Panc1 (cell line): ENCODE measurements at regions not wholly inside any gene's neighbourhood (a gene's known extent, or its start where the extent isn't known, plus 50 kb on each side); places are given as distances from the start of the nearest gene placed in this dataset.

Experiments
- ATAC-seq: fragments of 200-7000 bp; cut with Tn5 transposase; 2 replicates; pipeline ENCODE4 v1.9.1; 2020; ENCODE audit warnings: mild to moderate bottlenecking, moderate library complexity
- BruUV-seq: library from RNA; stranded (reverse); fragments of 400-500 nt; replicated peaks from 2 replicates; lab custom pipeline; 2021; lab: Mats Ljungman, UMichigan
- CTCF ChIA-PET: fragments of 300-600 bp; sonication (Branson Sonifier 250); formaldehyde crosslinking; loops from one replicate; lab custom pipeline; 2022; ENCODE audit warnings: antibody characterized with exemption; lab: Charles Lee
- POLR2A ChIA-PET: fragments of 300-600 bp; sonication (Branson Sonifier 250); formaldehyde crosslinking; loops from one replicate; lab custom pipeline; 2022; ENCODE audit warnings: antibody characterized with exemption; lab: Charles Lee
- DNase-seq: peaks from one replicate; pipeline ENCODE4 v3.0.0-alpha.2; 2010; ENCODE audit warnings: low read depth, low spot score
- H3K27ac ChIP-seq: 2 replicates; pipeline ENCODE4 v1.5.1; 2011; ENCODE audit warnings: mild to moderate bottlenecking, low read length, inconsistent platforms
- H3K27me3 ChIP-seq: fragments of 200-500 bp; sonication (Bioruptor generic); 2 replicates; pipeline ENCODE4 v1.6.0; 2014; ENCODE audit warnings: low read length, inconsistent platforms; ENCODE audit not compliant: control insufficient read depth, insufficient read depth
- H3K36me3 ChIP-seq: fragments of 200-500 bp; sonication (Bioruptor generic); 2 replicates; pipeline ENCODE4 v1.5.1; 2014; ENCODE audit warnings: inconsistent platforms, mild to moderate bottlenecking, low read length, moderate library complexity; ENCODE audit not compliant: control insufficient read depth, insufficient read depth
- H3K4me1 ChIP-seq: 2 replicates; pipeline ENCODE4 v1.5.1; 2011; ENCODE audit warnings: inconsistent platforms, mild to moderate bottlenecking, low read length, moderate library complexity; ENCODE audit not compliant: control insufficient read depth, insufficient read depth
- H3K4me3 ChIP-seq, 2 experiments: 2 replicates each; pipeline ENCODE4 v1.5.1; 2011 to 2012; ENCODE audit warnings: low read depth in 2 of 2, low read length in 2 of 2, mild to moderate bottlenecking in 2 of 2, inconsistent platforms in 1 of 2, moderate library complexity in 1 of 2
- H3K9me3 ChIP-seq: fragments of 200-500 bp; sonication (Bioruptor generic); 2 replicates; pipeline ENCODE4 v1.5.1; 2014; ENCODE audit warnings: low read depth, mild to moderate bottlenecking, inconsistent platforms, low read length, moderate library complexity; ENCODE audit not compliant: control insufficient read depth, insufficient read depth
- CTCF ChIP-seq: fragments of 450-650 bp; IDR thresholded peaks from 2 replicates; pipeline ENCODE4 v1.5.1; 2017; ENCODE audit warnings: mild to moderate bottlenecking
- POLR2AphosphoS5 ChIP-seq: IDR thresholded peaks from 2 replicates; pipeline ENCODE4 v1.6.1; 2012; ENCODE audit warnings: mild to moderate bottlenecking, low read depth, low read length, moderate library complexity
- SIN3A ChIP-seq: IDR thresholded peaks from 2 replicates; pipeline ENCODE4 v1.6.1; 2012; ENCODE audit warnings: low read depth, mild to moderate bottlenecking, low read length, moderate library complexity, borderline replicate concordance; ENCODE audit not compliant: insufficient read depth
- TCF7L2 ChIP-seq: IDR thresholded peaks from 2 replicates; pipeline ENCODE4 v1.6.1; 2011; ENCODE audit warnings: mild to moderate bottlenecking, low read depth, low read length, inconsistent platforms
- in situ Hi-C: cut with HindIII; loops from 2 replicates; pipeline ENCODE4 v1.10.0; 2016; ENCODE audit warnings: low sequenced_read_pairs, low pct_unique_long_range_greater_than_20kb
- intact Hi-C: fragments of 100-400 bp; cut with micrococcal nuclease; formaldehyde crosslinking; loops from one replicate; pipeline ENCODE4 v1.10.0; 2022; ENCODE audit not compliant: unreplicated experiment
- TF ChIP-seq, protein P1 (sequence below), 2 experiments: IDR thresholded peaks; 2 replicates each; pipeline ENCODE4 v1.6.1; 2011 to 2012; ENCODE audit warnings: low read depth in 2 of 2, control low read depth in 1 of 2, low read length in 1 of 2, mild to moderate bottlenecking in 1 of 2, moderate library complexity in 1 of 2; ENCODE audit not compliant: insufficient read depth in 1 of 2

GRCh38 chr10:89147256-89147655 is 59.9 kb downstream of the CH25H start:
- H3K4me3 ChIP-seq, result no peak overlapping the region
- ChIA-PET CTCF (no interaction called here), POLR2A (no interaction called here)
- no peaks in the 10 kb centered on the region for H3K4me1 ChIP-seq
- no peaks in the 10 kb centered on the region for H3K36me3 ChIP-seq
- DNase-seq, result no peak
- no peak for TF ChIP-seq CTCF
- TF ChIP-seq, protein P1, sequence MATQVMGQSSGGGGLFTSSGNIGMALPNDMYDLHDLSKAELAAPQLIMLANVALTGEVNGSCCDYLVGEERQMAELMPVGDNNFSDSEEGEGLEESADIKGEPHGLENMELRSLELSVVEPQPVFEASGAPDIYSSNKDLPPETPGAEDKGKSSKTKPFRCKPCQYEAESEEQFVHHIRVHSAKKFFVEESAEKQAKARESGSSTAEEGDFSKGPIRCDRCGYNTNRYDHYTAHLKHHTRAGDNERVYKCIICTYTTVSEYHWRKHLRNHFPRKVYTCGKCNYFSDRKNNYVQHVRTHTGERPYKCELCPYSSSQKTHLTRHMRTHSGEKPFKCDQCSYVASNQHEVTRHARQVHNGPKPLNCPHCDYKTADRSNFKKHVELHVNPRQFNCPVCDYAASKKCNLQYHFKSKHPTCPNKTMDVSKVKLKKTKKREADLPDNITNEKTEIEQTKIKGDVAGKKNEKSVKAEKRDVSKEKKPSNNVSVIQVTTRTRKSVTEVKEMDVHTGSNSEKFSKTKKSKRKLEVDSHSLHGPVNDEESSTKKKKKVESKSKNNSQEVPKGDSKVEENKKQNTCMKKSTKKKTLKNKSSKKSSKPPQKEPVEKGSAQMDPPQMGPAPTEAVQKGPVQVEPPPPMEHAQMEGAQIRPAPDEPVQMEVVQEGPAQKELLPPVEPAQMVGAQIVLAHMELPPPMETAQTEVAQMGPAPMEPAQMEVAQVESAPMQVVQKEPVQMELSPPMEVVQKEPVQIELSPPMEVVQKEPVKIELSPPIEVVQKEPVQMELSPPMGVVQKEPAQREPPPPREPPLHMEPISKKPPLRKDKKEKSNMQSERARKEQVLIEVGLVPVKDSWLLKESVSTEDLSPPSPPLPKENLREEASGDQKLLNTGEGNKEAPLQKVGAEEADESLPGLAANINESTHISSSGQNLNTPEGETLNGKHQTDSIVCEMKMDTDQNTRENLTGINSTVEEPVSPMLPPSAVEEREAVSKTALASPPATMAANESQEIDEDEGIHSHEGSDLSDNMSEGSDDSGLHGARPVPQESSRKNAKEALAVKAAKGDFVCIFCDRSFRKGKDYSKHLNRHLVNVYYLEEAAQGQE (IDR thresholded peaks at IDR 0.05; ENCODE audit: insufficient read depth in 1 of 2, low read depth in 2 of 2, low read length in 1 of 2), result no peak
- TF ChIP-seq TCF7L2, result no peak
- TF ChIP-seq SIN3A, result no peak
- no peak for TF ChIP-seq POLR2AphosphoS5
- BruUV-seq, result no TSS peak
- ATAC-seq, result no peak
- in situ Hi-C loops (no loop called here), intact Hi-C loops (no loop called here)
- no peaks in the 10 kb centered on the region; the same call in 1 of the 2 replicates for H3K27me3 ChIP-seq
- H3K27ac ChIP-seq, result no peak overlapping the region
- H3K9me3 ChIP-seq, result no peaks in the 10 kb centered on the region

- no peak overlapping the region for H3K4me3 ChIP-seq
- ATAC-seq, result no peak
- H3K27ac ChIP-seq, result no peak overlapping the region
- BruUV-seq, result no TSS peak
- ChIA-PET CTCF (no interaction called here), POLR2A (no interaction called here)
- DNase-seq, result no peak
- no peaks in the 10 kb centered on the region for H3K4me1 ChIP-seq
- no peaks in the 10 kb centered on the region; the same call in 1 of the 2 replicates for H3K27me3 ChIP-seq
- in situ Hi-C loops (no loop called here), intact Hi-C loops (no loop called here)
- TF ChIP-seq CTCF (no peak), TCF7L2 (no peak)
- no peaks in the 10 kb centered on the region for H3K36me3 ChIP-seq
- H3K9me3 ChIP-seq, result no peaks in the 10 kb centered on the region
Observed at GRCh38 chr10:89144836-89145235, 62.3 kb downstream of the CH25H start.

DNA sequence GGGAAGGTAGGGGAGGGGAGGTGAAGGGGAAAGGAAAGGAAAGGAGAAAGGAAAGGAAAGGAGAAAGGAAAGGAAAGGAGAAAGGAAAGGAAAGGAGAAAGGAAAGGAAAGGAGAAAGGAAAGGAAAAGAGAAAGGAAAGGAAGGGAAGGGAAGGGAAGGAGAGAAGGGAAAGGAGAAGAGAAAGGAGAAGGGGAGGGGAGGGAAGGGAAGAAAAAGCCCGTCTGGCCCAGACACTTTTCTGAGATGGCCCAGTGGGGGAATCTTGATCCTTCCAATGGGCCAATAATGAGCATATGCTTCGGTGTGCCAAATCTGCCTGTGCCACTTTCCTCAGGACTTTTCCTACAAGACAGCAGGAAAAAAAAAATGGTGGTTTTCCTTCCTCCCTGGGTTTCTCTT is 64.5 kb downstream of the CH25H start:
- intact Hi-C loops (no loop called here), in situ Hi-C loops (no loop called here)
- TF ChIP-seq CTCF (no peak), SIN3A (no peak), POLR2AphosphoS5 (no peak), TCF7L2 (no peak)
- TF ChIP-seq, protein P1 (IDR thresholded peaks at IDR 0.05; ENCODE audit: insufficient read depth in 1 of 2, low read depth in 2 of 2, low read length in 1 of 2), result no peak
- DNase-seq (no peak), ATAC-seq (no peak)
- ChIA-PET CTCF (no interaction called here), POLR2A (no interaction called here)
- Histone ChIP-seq H3K4me3 (no peak overlapping the region), H3K27me3 (no peaks in the 10 kb centered on the region; the same call in 1 of the 2 replicates), H3K27ac (no peak overlapping the region), H3K36me3 (no peaks in the 10 kb centered on the region), H3K9me3 (no peaks in the 10 kb centered on the region), H3K4me1 (no peaks in the 10 kb centered on the region)
- BruUV-seq, result no TSS peak
